Activated CD8-positive, alpha-beta memory T cell treated with anti-CD3 and anti-CD28 coated beads for 24 hours (primary cell): ENCODE measurements at regions not wholly inside any gene's neighbourhood (a gene's known extent, or its start where the extent isn't known, plus 50 kb on each side); places are given as distances from the start of the nearest gene placed in this dataset.

Source experiments
- DNase-seq: peaks from one replicate; pipeline ENCODE4 v3.0.0-alpha.2; 2020

DNA sequence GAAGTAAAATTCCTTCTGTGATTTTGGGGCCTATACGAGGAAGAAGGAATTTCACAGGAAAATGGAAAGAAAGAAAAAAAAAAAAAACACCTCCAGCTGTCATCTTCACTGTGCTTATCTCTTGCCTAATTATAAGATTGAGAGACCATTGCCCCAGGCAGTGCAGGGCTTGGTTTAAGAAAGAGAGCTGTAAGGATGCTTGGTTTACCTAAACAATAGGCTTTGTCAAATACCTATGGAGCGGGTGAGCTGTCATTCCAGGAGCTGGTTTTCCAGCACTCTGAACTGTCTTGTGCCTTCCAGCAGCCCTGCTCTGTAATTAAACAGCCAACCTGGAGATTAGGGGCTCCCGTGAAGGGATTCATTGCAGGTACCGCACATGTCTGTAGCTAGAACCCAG, 137.8 kb downstream of the EDN3 start:
- no peak for DNase-seq

DNA sequence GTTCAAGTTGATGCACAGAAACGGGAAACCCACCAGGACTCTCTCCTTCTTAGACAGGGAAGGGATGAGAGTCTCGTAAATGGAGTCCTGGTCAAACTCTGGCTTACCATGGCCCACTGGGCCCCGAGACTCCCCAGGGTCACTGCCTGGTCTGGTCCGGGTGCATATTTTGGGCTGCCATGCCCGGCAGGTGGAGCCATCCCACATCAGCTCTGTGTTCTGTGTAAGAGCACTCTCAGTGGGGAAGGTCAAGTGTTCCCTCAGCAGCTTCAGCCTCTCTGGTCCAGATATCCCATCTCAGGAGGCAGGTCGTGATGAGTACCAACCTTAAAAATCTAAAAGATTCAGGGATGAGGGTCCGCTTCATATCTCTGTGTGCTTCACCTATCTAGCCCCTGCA, 138.8 kb downstream of the EDN3 start:
- DNase-seq, result no peak

DNA sequence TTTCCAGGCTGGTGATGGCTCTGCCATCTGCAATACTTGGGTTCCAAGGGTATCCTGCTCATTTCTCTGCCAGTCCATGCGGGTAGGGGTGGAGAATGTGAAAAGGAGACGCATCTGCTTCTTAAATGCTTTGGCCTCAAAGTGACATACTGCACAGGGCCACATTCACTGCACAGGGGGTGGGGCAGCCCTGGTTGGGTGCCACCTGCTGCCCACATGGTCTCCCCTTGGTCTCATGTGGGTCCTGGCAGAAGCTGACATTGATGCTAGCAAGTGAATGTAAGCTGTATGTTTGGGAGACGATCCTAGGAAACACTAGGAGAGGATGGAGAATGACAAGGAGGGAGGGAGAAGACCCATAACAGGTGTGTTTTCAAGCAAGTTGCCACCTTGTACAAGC, 140.9 kb downstream of the EDN3 start:
- no peak for DNase-seq

DNA sequence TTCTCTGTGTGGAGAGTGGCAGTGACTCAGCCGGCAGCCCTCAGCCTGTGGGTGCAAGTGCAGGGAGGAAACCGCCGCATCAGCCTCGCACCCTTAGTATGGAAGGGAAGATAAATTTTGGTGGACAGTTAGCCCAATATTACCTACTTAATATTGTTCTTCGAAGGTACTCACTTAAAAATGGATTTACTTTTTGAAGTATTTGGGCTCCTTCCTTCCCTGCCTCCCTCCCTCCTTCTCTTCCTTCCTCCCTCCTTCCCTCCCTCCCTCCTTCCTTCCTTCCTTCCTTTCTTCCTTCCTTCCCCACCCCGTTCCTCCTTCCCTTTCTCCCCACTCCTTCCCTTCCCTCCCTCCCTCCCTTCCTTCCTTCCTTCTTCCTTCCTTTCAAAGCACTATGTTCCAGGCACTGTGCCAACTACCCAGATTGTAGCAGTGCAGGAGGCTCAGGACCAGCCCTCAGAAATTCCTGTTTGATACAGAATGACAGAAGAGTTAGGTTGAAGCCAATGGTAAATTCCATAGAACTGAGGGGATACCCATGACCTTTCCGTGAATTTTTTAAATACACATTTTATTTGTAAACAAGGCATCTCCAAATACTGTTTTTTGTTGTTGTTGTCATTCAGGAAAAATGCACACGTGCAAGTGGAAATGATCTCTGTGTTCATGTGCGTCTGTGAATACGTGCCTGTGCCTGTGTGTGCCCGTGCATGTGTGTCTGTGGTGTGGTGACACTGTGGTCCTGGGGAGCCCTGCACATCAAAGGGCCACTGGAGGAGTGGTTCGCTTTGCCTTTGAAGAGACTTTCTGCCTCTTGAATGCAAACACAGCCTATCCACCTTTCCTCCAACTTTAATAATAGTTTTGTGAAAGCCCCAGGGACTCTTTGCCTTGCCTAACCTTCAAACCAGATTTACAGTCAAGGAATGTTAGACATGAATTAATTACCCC, 141.7 kb downstream of the EDN3 start:
- no peak for DNase-seq

DNA sequence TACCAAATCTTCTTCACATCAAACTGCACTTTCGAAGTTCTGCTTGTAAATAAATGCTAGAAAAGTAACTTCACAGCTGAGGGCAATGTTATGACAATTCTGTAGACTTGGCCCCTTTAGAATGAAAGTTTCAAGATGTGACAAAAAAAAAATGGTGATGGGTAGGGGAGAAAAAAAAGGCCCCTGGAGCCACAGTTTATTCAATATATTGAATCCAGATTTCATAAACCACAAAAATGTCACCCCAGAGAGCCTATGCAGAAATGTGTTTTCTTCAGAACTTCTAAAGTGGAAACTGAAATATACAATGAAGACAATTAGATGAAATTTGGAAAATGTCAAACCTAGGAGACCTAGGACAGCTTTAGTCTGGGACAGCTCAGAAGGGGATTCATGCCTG, 143.1 kb downstream of the EDN3 start:
- DNase-seq, result no peak

GRCh38 chr20:59446376-59446775, 146.0 kb downstream of the EDN3 start:
- no peak for DNase-seq

DNA sequence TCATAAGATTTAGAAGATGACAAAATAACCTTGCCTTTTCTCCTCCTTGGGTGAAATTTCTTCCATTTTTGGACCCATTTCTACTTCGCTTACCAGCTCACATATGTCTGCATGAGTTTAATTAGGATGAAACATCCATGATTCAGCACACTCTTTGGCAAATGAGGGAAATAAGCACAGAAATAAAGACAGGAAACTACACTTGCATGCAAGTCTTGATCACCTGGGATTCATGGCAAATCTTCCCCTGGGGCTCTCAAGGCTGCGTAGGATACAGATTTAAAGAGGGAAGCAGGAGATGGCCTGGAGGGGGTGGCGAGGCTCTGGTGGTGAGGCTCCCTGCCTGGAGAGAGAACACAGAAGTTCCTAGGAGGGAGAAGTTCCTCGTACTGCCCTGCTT, 147.8 kb downstream of the EDN3 start:
- DNase-seq, result no peak

GRCh38 chr20:59448851-59449444, 148.5 kb downstream of the EDN3 start:
- DNase-seq, result no peak

DNA sequence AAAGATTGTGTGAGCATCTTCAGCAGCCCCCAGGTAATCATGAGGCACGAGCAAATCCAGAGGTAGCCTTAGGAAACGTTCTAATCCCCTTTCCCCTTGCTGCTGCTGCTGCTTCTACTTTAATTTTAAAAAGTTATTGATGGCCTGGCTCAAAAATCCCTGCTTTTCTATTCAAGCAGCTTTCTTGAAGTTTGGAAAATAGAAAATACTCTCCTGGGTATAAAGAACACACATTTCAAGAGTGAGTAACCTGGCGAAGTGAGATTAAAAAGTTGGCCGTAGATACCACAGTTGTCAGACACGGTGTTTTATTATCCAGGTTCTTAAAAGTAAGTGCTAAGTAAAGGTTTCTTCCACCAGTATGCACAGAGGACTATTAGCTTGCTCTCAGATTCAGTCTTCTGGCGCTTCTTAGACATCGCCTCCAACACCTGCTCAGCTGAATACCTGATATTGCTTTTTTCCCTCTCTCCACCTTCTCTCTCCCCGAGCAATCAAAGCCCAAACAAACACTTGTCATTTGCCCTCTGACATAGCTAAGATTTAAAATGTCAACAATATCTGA, 150.7 kb downstream of the EDN3 start:
- DNase-seq, result no peak

DNA sequence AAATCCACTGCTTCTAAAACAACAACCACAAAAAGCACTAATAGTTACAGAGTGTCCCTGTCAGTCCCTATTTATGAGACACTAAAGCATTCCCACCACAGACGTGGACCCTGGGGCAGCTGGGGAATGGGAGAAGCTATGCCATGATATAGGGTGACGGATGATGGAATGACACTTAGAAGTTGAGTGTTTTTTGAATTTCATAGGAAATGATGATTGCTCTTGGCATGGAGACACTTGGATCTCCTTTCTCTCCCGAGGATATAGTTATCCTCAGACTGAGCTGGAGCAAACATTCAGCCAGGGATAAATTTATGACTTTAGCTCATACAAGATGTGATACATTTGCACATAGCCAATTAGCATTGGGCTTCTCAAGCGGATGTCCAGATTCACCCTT, 151.2 kb downstream of the EDN3 start:
- DNase-seq, result no peak

GRCh38 chr20:59452856-59453255, 151.5 kb upstream of the PHACTR3 start:
- no peak for DNase-seq

- no peak for DNase-seq
Measured at GRCh38 chr20:59453759-59454560, 150.4 kb upstream of the PHACTR3 start.

DNA sequence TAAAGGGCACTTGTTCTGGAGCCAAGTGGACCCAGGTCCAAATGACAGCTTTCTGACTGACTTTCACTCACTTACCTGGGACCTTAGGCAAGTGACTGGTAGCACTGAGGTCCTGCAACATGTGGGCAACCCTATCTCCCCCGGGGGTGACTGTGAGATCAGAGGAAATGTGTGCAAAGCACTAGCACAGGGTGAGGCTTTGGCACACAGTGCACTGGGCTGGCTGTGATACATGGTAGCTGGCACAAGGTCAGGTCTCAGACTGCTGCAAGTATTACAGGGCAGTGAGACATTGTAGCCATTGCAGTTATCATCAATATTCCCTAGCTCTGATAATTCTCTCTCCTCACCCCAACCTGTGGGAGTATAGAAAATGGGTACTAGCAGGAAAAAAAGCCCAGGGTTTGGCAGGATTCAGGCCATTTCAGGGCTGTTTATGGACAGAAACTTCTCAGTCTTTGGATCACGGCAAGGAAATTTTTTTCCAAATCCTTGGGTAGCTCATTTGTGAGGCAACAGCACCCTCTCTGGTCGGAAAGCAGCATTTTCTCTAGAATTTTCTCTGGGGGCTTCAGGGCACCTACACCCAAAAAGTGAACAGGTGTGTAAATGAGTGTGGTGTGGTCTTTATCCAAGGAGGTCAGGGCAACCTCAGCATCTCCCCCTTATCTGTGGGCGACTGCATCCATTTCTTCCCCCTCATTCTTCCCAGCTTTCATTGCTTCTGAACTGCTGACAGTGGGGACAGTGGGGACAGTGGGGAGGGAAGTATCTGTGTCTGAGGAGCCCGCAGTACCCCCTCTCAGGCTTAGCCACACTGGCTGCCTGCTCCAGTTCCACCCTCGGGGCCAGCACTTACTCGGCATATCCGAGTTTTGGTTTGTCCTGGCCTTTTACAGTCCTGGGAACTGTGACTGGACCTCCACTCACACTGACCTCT, 148.7 kb upstream of the PHACTR3 start:
- DNase-seq, result no peak

GRCh38 chr20:59456342-59457279, 147.7 kb upstream of the PHACTR3 start:
- DNase-seq, result no peak

- DNase-seq, result no peak
Measured at GRCh38 chr20:59458645-59459044, 145.7 kb upstream of the PHACTR3 start.

DNA sequence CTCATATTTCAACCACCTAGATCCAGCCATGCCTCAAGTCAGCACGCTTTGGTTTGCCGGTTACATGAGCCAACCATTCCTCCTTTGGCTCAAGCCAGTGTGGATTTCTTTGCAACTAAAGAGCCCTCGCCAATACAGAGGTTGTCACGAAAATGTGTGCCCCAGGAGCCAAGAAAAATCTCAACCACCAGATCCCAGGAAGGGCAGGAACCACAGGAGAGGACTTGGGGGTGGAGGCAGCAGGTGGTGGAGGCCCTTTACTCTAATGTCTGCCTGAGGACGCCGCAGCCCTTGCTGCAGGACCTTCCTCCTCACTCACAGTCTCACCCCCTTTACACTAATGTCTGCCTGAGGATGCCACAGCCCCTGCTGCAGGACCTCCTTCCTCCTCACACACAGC, 144.8 kb upstream of the PHACTR3 start:
- DNase-seq, result no peak

DNA sequence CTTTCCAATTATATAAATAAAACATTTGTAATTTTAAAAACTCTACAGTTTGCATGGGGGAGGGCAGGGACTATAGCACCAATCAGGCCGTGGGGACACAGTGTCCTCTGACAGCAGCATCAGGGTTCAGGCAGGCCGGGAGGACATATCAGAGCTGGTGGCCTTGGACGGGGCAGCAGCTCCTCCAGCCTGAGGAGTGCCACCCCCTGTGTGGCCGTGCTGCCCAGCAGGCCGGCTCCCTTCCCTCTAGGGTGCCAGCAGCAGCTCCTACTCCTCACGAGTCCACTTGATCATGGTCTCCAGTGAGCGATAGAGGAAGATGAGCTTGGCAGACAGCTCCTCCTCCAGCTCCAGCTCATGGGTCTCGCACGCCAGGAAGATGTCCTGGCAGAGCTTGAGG, 144.0 kb upstream of the PHACTR3 start:
- no peak for DNase-seq

- no peak for DNase-seq
Measured at GRCh38 chr20:59461526-59461925, 142.8 kb upstream of the PHACTR3 start.

- DNase-seq, result no peak
Measured at GRCh38 chr20:59462249-59462648, 142.1 kb upstream of the PHACTR3 start.

DNA sequence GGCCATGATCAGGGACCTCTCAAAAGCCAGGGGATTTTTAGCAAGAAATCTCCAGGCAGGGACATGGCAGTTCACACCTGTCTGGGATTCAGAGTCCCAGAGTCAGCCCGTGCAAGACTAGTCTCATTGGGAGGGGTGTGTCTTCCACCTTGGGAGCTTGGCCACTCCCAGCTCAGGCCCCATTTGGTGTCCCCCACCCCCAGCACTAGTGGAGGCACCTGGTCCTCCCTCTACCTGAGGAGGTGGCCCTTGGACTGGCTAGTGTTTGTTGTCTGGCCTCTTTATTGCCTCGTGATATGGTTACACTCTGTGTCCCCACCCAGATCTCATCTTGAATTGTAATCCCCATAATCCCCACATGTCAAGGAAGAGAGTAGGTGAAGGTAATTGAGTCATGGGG, 140.8 kb upstream of the PHACTR3 start:
- DNase-seq, result no peak
